NT2/D1 (cell line): ENCODE measurements at regions not wholly inside any gene's neighbourhood (a gene's known extent, or its start where the extent isn't known, plus 50 kb on each side); places are given as distances from the start of the nearest gene placed in this dataset.

Experiments
- SUZ12 ChIP-seq: IDR thresholded peaks from 2 replicates; pipeline ENCODE4 v1.6.1; 2011; ENCODE audit not compliant: insufficient read length, insufficient read depth; ENCODE audit errors: extremely low read depth
- YY1 ChIP-seq: IDR thresholded peaks from 2 replicates; pipeline ENCODE4 v1.6.1; 2011; ENCODE audit not compliant: insufficient read length, insufficient read depth
- ZNF274 ChIP-seq: IDR thresholded peaks from 2 replicates; pipeline ENCODE4 v1.6.1; 2011; ENCODE audit warnings: mild to moderate bottlenecking, low read depth, low read length

- TF ChIP-seq YY1 = no peak
- no peak for TF ChIP-seq ZNF274
- TF ChIP-seq SUZ12 = no peak
Observed at GRCh38 chr17:70629902-70630301, 460.6 kb downstream of the KCNJ2 start.
